ENCODE measurements at regions not wholly inside any gene's neighbourhood (a gene's known extent, or its start where the extent isn't known, plus 50 kb on each side); places are given as distances from the start of the nearest gene placed in this dataset.
A peak's percentile ranks its signal among the peaks of the same experiment; 100 is the strongest.

- no peak overlapping the region for H3K27ac ChIP-seq
- no peak overlapping the region for H3K4me3 ChIP-seq
- TF ChIP-seq CTCF (IDR thresholded peaks at IDR 0.05): no peak
- no peak for DNase-seq (ENCODE audit: low spot score)
Observed at GRCh38 chr17:65283704-65284103, 146.5 kb downstream of the RGS9 start.

- Histone ChIP-seq H3K27ac (no peak overlapping the region), H3K4me3 (no peak overlapping the region)
- DNase-seq (ENCODE audit: low spot score): no peak
- no peak for TF ChIP-seq CTCF (IDR thresholded peaks at IDR 0.05)
Observed at GRCh38 chr17:65279456-65279855, 142.3 kb downstream of the RGS9 start.

GRCh38 chr17:65278820-65279184 lies 141.6 kb downstream of the RGS9 start:
- no peak for TF ChIP-seq CTCF (IDR thresholded peaks at IDR 0.05)
- no peak for DNase-seq (ENCODE audit: low spot score)
- H3K27ac ChIP-seq: no peak overlapping the region
- H3K4me3 ChIP-seq: no peak overlapping the region

GRCh38 chr17:65278050-65278819 lies 141.1 kb downstream of the RGS9 start:
- Histone ChIP-seq H3K4me3 (peak overlapping the region; percentile 54), H3K27ac (no peak overlapping the region)
- TF ChIP-seq CTCF (IDR thresholded peaks at IDR 0.05): no peak
- DNase-seq (ENCODE audit: low spot score): no peak

GRCh38 chr17:65277576-65277975 lies 140.4 kb downstream of the RGS9 start:
- DNase-seq (ENCODE audit: low spot score): no peak
- no peak for TF ChIP-seq CTCF (IDR thresholded peaks at IDR 0.05)
- Histone ChIP-seq H3K4me3 (peak overlapping the region; percentile 54), H3K27ac (no peak overlapping the region)
